ENCODE measurements at regions not wholly inside any gene's neighbourhood (a gene's known extent, or its start where the extent isn't known, plus 50 kb on each side); places are given as distances from the start of the nearest gene placed in this dataset.

- Histone ChIP-seq H3K9me3 (no peaks in the 10 kb centered on the region), H3K27ac (no peak overlapping the region), H3K27me3 (no peaks in the 10 kb centered on the region), H3K36me3 (no peaks in the 10 kb centered on the region), H3K4me1 (no peaks in the 10 kb centered on the region), H3K4me3 (no peak overlapping the region)
- 53 to 69% methylated on average over 2 of the region's 2 CpGs for WGBS, 2 donors
- DNase-seq (no peak), ATAC-seq (ENCODE audit: low FRiP score in 2 of 2) (no peak)
- TF ChIP-seq, protein P1, sequence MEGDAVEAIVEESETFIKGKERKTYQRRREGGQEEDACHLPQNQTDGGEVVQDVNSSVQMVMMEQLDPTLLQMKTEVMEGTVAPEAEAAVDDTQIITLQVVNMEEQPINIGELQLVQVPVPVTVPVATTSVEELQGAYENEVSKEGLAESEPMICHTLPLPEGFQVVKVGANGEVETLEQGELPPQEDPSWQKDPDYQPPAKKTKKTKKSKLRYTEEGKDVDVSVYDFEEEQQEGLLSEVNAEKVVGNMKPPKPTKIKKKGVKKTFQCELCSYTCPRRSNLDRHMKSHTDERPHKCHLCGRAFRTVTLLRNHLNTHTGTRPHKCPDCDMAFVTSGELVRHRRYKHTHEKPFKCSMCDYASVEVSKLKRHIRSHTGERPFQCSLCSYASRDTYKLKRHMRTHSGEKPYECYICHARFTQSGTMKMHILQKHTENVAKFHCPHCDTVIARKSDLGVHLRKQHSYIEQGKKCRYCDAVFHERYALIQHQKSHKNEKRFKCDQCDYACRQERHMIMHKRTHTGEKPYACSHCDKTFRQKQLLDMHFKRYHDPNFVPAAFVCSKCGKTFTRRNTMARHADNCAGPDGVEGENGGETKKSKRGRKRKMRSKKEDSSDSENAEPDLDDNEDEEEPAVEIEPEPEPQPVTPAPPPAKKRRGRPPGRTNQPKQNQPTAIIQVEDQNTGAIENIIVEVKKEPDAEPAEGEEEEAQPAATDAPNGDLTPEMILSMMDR (IDR thresholded peaks at IDR 0.05), result no peak
- TF ChIP-seq EP300 (IDR thresholded peaks at IDR 0.05) (no peak), POLR2A (IDR thresholded peaks at IDR 0.05) (no peak), POLR2AphosphoS5 (IDR thresholded peaks at IDR 0.05) (no peak)
These were observed 1986.1 kb downstream of the ARAP2 start for GRCh38 chr4:34258176-34258575.

- 65 to 80% methylated on average over 1 to 2 of the region's 2 CpGs for WGBS, 2 donors
- TF ChIP-seq EP300 (IDR thresholded peaks at IDR 0.05) (no peak), POLR2A (IDR thresholded peaks at IDR 0.05) (no peak), POLR2AphosphoS5 (IDR thresholded peaks at IDR 0.05) (no peak)
- TF ChIP-seq, protein P1 (IDR thresholded peaks at IDR 0.05), result no peak
- Histone ChIP-seq H3K9me3 (no peaks in the 10 kb centered on the region), H3K36me3 (no peaks in the 10 kb centered on the region), H3K27ac (no peak overlapping the region), H3K4me1 (no peaks in the 10 kb centered on the region), H3K4me3 (no peak overlapping the region), H3K27me3 (no peaks in the 10 kb centered on the region)
- DNase-seq (no peak), ATAC-seq (ENCODE audit: low FRiP score in 2 of 2) (no peak)
These were observed 1982.5 kb downstream of the ARAP2 start for GRCh38 chr4:34261799-34262314.

GRCh38 chr4:34269613-34270012 is 1974.7 kb downstream of the ARAP2 start:
- Histone ChIP-seq H3K27ac (no peak overlapping the region), H3K4me1 (no peaks in the 10 kb centered on the region), H3K4me3 (no peak overlapping the region), H3K36me3 (no peaks in the 10 kb centered on the region), H3K9me3 (no peaks in the 10 kb centered on the region), H3K27me3 (no peaks in the 10 kb centered on the region)
- TF ChIP-seq EP300 (IDR thresholded peaks at IDR 0.05), result no peak
- TF ChIP-seq, protein P1 (IDR thresholded peaks at IDR 0.05), result no peak
- TF ChIP-seq POLR2A (IDR thresholded peaks at IDR 0.05), result no peak
- TF ChIP-seq POLR2AphosphoS5 (IDR thresholded peaks at IDR 0.05), result no peak
- ATAC-seq (ENCODE audit: low FRiP score in 2 of 2) (no peak), DNase-seq (no peak)
- 74 to 83% methylated on average over 1 of the region's 1 CpG for WGBS, 2 donors

GRCh38 chr4:34271479-34272355 is 1972.6 kb downstream of the ARAP2 start:
- H3K9me3 ChIP-seq, result no peaks in the 10 kb centered on the region
- WGBS, 2 donors, result 76 to 81% methylated on average over 5 of the region's 5 CpGs
- no peak for ATAC-seq (ENCODE audit: low FRiP score in 2 of 2)

More at GRCh38 chr4:34271479-34272355, 1972.6 kb downstream of the ARAP2 start:
- Histone ChIP-seq H3K27ac (no peak overlapping the region), H3K4me3 (no peak overlapping the region), H3K4me1 (no peaks in the 10 kb centered on the region), H3K36me3 (no peaks in the 10 kb centered on the region), H3K27me3 (no peaks in the 10 kb centered on the region)
- no peak for TF ChIP-seq POLR2AphosphoS5 (IDR thresholded peaks at IDR 0.05)
- TF ChIP-seq, protein P1 (IDR thresholded peaks at IDR 0.05), result no peak
- TF ChIP-seq POLR2A (IDR thresholded peaks at IDR 0.05), result no peak
- no peak for TF ChIP-seq EP300 (IDR thresholded peaks at IDR 0.05)
- DNase-seq, result no peak
